ENCODE measurements at regions not wholly inside any gene's neighbourhood (a gene's known extent, or its start where the extent isn't known, plus 50 kb on each side); places are given as distances from the start of the nearest gene placed in this dataset.

GRCh38 chr3:43858294-43858701 is 167.6 kb downstream of the ABHD5 start:
- TF ChIP-seq STAT3 (IDR thresholded peaks at IDR 0.05; ENCODE audit: low read depth, low read length): no peak
- no peak for TF ChIP-seq USF2 (IDR thresholded peaks at IDR 0.05; ENCODE audit: borderline replicate concordance, low read depth, low read length)
- no peak for TF ChIP-seq MAX (IDR thresholded peaks at IDR 0.05; ENCODE audit: low read depth, low read length)
- no peak for TF ChIP-seq BMI1 (IDR thresholded peaks at IDR 0.05; ENCODE audit: borderline replicate concordance)
- no peak for TF ChIP-seq SIN3A (IDR thresholded peaks at IDR 0.05; ENCODE audit: low read depth, low read length)
- TF ChIP-seq POLR2A (IDR thresholded peaks at IDR 0.05; ENCODE audit: low read depth, low read length): no peak
- TF ChIP-seq FOXM1 (IDR thresholded peaks at IDR 0.05; ENCODE audit: low read depth, low read length): no peak
- no peak for TF ChIP-seq EZH2 (IDR thresholded peaks at IDR 0.05; ENCODE audit: borderline replicate concordance, control insufficient read depth, low read depth, low read length)
- no peak for TF ChIP-seq CTCF (IDR thresholded peaks at IDR 0.05 in 2 of 3, conservative IDR thresholded peaks at IDR 0.05 in 1 of 3; ENCODE audit: control insufficient read depth in 2 of 3, extremely low read depth in 1 of 3, insufficient read depth in 1 of 3, low read depth in 3 of 3, low read length in 3 of 3)
- TF ChIP-seq EGR1 (IDR thresholded peaks at IDR 0.05; ENCODE audit: borderline replicate concordance in 1 of 2, low read depth in 2 of 2, low read length in 2 of 2): no peak
- no peak for TF ChIP-seq CREB1 (IDR thresholded peaks at IDR 0.05; ENCODE audit: low read depth)
- TF ChIP-seq NFYA (IDR thresholded peaks at IDR 0.05; ENCODE audit: borderline replicate concordance, low read depth, low read length): no peak
- TF ChIP-seq, protein P1, sequence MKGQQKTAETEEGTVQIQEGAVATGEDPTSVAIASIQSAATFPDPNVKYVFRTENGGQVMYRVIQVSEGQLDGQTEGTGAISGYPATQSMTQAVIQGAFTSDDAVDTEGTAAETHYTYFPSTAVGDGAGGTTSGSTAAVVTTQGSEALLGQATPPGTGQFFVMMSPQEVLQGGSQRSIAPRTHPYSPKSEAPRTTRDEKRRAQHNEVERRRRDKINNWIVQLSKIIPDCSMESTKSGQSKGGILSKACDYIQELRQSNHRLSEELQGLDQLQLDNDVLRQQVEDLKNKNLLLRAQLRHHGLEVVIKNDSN (IDR thresholded peaks at IDR 0.05; ENCODE audit: borderline replicate concordance, extremely low read length, insufficient read depth, low read depth, low read length): no peak
- TF ChIP-seq JUND (IDR thresholded peaks at IDR 0.05; ENCODE audit: low read depth, low read length): no peak
